CD4-positive, alpha-beta T cell (primary cell): ENCODE measurements at regions not wholly inside any gene's neighbourhood (a gene's known extent, or its start where the extent isn't known, plus 50 kb on each side); places are given as distances from the start of the nearest gene placed in this dataset.

Experiments used
- ATAC-seq: fragments of 200-7000 bp; cut with Tn5 transposase; one replicate; pipeline ENCODE4 v1.10.0; 2022; ENCODE audit warnings: mild to moderate bottlenecking; ENCODE audit not compliant: poor library complexity
- CTCF ChIA-PET: fragments of 350-600 bp; sonication (Branson Sonifier 250); formaldehyde crosslinking; loops from one replicate; lab custom pipeline; 2021; ENCODE audit warnings: antibody characterized with exemption, inconsistent platforms; lab: Charles Lee
- POLR2A ChIA-PET: fragments of 350-600 bp; sonication (Branson Sonifier 250); formaldehyde crosslinking; loops from one replicate; lab custom pipeline; 2021; ENCODE audit warnings: antibody characterized with exemption, inconsistent platforms; lab: Charles Lee
- DNase-seq, 14 experiments: peaks; one replicate each; pipeline ENCODE4 v3.0.0-alpha.2; 2013 to 2020; ENCODE audit warnings: mixed read lengths in 2 of 14
- H3K27ac ChIP-seq, 2 donors: one replicate each; pipeline versions ENCODE4 v1.5.1 to v1.7.0; 2013; ENCODE audit warnings: low read length in 2 of 2, low read depth in 1 of 2, mild to moderate bottlenecking in 1 of 2
- H3K27me3 ChIP-seq, 2 experiments: 1 replicate in 1 of 2; 2 replicates in 1 of 2; pipeline versions ENCODE4 v1.6.1 to v1.7.0; 2013; ENCODE audit warnings: low read length in 2 of 2, control low read depth in 1 of 2, mild to moderate bottlenecking in 1 of 2, moderate library complexity in 1 of 2; ENCODE audit not compliant: insufficient read depth in 2 of 2, control insufficient read depth in 1 of 2
- H3K36me3 ChIP-seq: one replicate; pipeline ENCODE4 v1.6.1; 2013; ENCODE audit warnings: low read length, control low read depth; ENCODE audit not compliant: insufficient read depth
- H3K4me1 ChIP-seq: one replicate; pipeline ENCODE4 v1.6.1; 2013; ENCODE audit warnings: low read length, control low read depth; ENCODE audit not compliant: insufficient read depth
- H3K4me3 ChIP-seq: one replicate; pipeline ENCODE4 v1.5.1; 2013; ENCODE audit warnings: mild to moderate bottlenecking, low read length, moderate library complexity
- H3K9me3 ChIP-seq, 2 experiments: 1 replicate in 1 of 2; 2 replicates in 1 of 2; pipeline versions ENCODE4 v1.6.1 to v1.7.0; 2013; ENCODE audit warnings: low read length in 2 of 2, mild to moderate bottlenecking in 2 of 2, control low read depth in 1 of 2, moderate library complexity in 1 of 2; ENCODE audit not compliant: control insufficient read depth in 1 of 2, insufficient read depth in 1 of 2
- H3K27ac Mint-ChIP-seq: one replicate; pipeline ENCODE4 v1.8.0; 2020; ENCODE audit warnings: mixed read lengths
- H3K27me3 Mint-ChIP-seq: one replicate; pipeline ENCODE4 v1.8.0; 2021; ENCODE audit warnings: mixed read lengths
- H3K36me3 Mint-ChIP-seq: one replicate; pipeline ENCODE4 v1.8.0; 2021; ENCODE audit warnings: low read depth, mixed read lengths
- H3K4me1 Mint-ChIP-seq: one replicate; pipeline ENCODE4 v1.8.0; 2021; ENCODE audit warnings: low read depth, mixed read lengths
- H3K4me3 Mint-ChIP-seq: one replicate; pipeline ENCODE4 v1.8.0; 2020; ENCODE audit warnings: mild to moderate bottlenecking, mixed read lengths
- H3K9me3 Mint-ChIP-seq: one replicate; pipeline ENCODE4 v1.8.0; 2020; ENCODE audit warnings: mixed read lengths
- CTCF ChIP-seq: fragments of 200-600 bp; IDR thresholded peaks from one replicate; pipeline ENCODE4 v1.8.0; 2022; ENCODE audit warnings: antibody characterized with exemption, mild to moderate bottlenecking
- intact Hi-C, 2 experiments: fragments of 100-400 bp; cut with DNase I in 1 of 2; cut with micrococcal nuclease in 1 of 2; formaldehyde crosslinking; loops; one replicate each; pipeline versions ENCODE4 v1.15.1 to v1.9.0; 2023 to 2025; cut with DNase I, micrococcal nuclease

DNA sequence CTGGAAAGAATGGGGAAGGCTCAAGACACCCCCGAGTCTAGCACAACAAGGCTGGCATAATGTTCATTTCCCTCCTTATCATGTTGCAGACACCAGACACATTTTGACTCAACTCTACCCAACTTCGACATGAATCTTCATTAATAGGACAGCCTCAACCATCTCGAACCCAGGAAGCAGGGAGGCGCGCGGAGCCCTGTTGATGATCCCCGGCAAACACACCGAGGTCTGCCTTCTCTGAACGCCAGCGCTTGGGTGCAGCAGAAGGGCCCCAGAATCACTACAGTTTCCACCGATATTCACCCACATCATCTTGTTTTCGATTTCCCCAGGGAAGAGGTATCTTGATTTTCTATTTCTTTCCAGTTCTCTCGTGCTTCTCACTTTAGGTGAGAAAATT, 563.6 kb downstream of the TCERG1L start:
- Histone ChIP-seq H3K9me3 (peaks cover 0 to 46% of the 10 kb centered on the region in 2 experiments), H3K4me3 (no peak overlapping the region), H3K4me1 (no peaks in the 10 kb centered on the region), H3K27ac (no peak overlapping the region), H3K36me3 (no peaks in the 10 kb centered on the region), H3K27me3 (no peaks in the 10 kb centered on the region)
- no peaks in the 10 kb centered on the region for H3K27me3 Mint-ChIP-seq
- H3K27ac Mint-ChIP-seq: no peak overlapping the region
- no peaks in the 10 kb centered on the region for H3K4me1 Mint-ChIP-seq
- no peak overlapping the region for H3K4me3 Mint-ChIP-seq
- no peaks in the 10 kb centered on the region for H3K36me3 Mint-ChIP-seq
- TF ChIP-seq CTCF: no peak
- no peak for DNase-seq
- ChIA-PET CTCF (no interaction called here), POLR2A (no interaction called here)
- ATAC-seq: no peak
- intact Hi-C loops: no loop called here
- H3K9me3 Mint-ChIP-seq: no peaks in the 10 kb centered on the region

DNA sequence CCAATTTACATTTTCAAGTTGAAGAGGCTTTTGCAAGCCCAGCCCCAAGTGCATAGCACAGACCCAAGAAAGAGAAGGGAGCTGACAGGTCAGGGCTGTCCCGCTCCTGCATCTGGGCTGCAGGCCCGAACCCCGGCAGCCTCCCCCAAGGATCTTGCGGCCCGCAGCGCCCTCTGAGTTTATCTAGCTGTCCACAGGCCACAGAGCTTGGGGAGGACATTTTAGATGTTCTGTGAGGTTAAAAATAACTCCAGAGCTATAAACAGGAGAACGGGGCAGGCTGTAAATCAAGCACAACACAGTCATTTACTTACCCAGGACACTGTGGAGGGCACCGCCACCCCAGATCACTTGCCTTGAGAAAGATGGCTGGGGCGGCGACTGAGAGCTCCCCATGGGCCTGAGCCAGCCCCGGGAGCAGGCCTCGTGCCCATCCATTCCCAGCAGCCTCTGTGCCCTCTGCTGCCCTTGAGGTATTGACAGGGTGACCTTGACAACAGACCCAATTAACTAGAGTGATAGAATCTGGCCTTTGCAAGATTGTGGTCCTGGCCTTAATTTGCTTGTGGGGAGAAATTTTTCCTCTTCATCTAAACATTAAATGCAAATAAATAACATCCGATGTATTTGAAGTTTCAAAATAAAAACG, 563.0 kb downstream of the TCERG1L start:
- H3K9me3 ChIP-seq: peaks cover 0 to 41% of the 10 kb centered on the region in 2 experiments
- Mint-ChIP-seq H3K4me1 (no peaks in the 10 kb centered on the region), H3K4me3 (no peak overlapping the region), H3K36me3 (no peaks in the 10 kb centered on the region), H3K27ac (no peak overlapping the region), H3K27me3 (no peaks in the 10 kb centered on the region), H3K9me3 (no peaks in the 10 kb centered on the region)
- no peak for ATAC-seq
- intact Hi-C loops: no loop called here
- no peaks in the 10 kb centered on the region for H3K36me3 ChIP-seq
- TF ChIP-seq CTCF: no peak
- no peaks in the 10 kb centered on the region for H3K27me3 ChIP-seq
- no peaks in the 10 kb centered on the region for H3K4me1 ChIP-seq
- peak in 1 of 14 experiments; percentile 15 for DNase-seq
- no peak overlapping the region for H3K4me3 ChIP-seq
- POLR2A ChIA-PET: no interaction called here
- CTCF ChIA-PET: no interaction called here
- H3K27ac ChIP-seq: no peak overlapping the region

- no peak for TF ChIP-seq CTCF
- Histone ChIP-seq H3K36me3 (no peaks in the 10 kb centered on the region), H3K4me1 (no peaks in the 10 kb centered on the region), H3K27ac (no peak overlapping the region), H3K27me3 (no peaks in the 10 kb centered on the region), H3K9me3 (peaks cover 2 to 35% of the 10 kb centered on the region in 2 experiments), H3K4me3 (no peak overlapping the region)
- DNase-seq: peak in 1 of 14 experiments; percentile 22
- CTCF ChIA-PET: no interaction called here
- no peaks in the 10 kb centered on the region for H3K4me1 Mint-ChIP-seq
- H3K4me3 Mint-ChIP-seq: no peak overlapping the region
- no peak overlapping the region for H3K27ac Mint-ChIP-seq
- H3K9me3 Mint-ChIP-seq: peaks cover 3% of the 10 kb centered on the region
- H3K27me3 Mint-ChIP-seq: no peaks in the 10 kb centered on the region
- intact Hi-C loops: no loop called here
- POLR2A ChIA-PET: no interaction called here
- no peak for ATAC-seq
- H3K36me3 Mint-ChIP-seq: no peaks in the 10 kb centered on the region
These were observed 561.6 kb downstream of the TCERG1L start for GRCh38 chr10:130749911-130750310.
